SK-N-SH treated with all-trans-retinoic acid at 6 μM for 48 hours (cell line): ENCODE measurements at regions not wholly inside any gene's neighbourhood (a gene's known extent, or its start where the extent isn't known, plus 50 kb on each side); places are given as distances from the start of the nearest gene placed in this dataset.

Experiments
- ARNTL ChIP-seq: fragments of 450-650 bp; formaldehyde crosslinking; IDR thresholded peaks from 2 replicates; pipeline ENCODE4 v1.5.0; 2020; ENCODE audit warnings: low read depth, mild to moderate bottlenecking, moderate library complexity, borderline replicate concordance
- CSDC2 ChIP-seq: fragments of 250-450 bp; sonication (Bioruptor Pico); IDR thresholded peaks from 2 replicates; pipeline ENCODE4 v1.5.0; 2020; ENCODE audit warnings: mild to moderate bottlenecking, moderate library complexity
- PPARA ChIP-seq: fragments of 250-450 bp; sonication (Bioruptor Pico); IDR thresholded peaks from 2 replicates; pipeline ENCODE4 v1.5.0; 2020; ENCODE audit warnings: mild to moderate bottlenecking, borderline replicate concordance
- SNAI2 ChIP-seq: fragments of 250-450 bp; sonication (Bioruptor Pico); IDR thresholded peaks from 2 replicates; pipeline ENCODE4 v1.5.0; 2020; ENCODE audit warnings: mild to moderate bottlenecking, moderate library complexity
- TOX ChIP-seq: fragments of 250-450 bp; sonication (Bioruptor Pico); IDR thresholded peaks from 2 replicates; pipeline ENCODE4 v1.8.0; 2021; ENCODE audit warnings: mild to moderate bottlenecking, moderate library complexity, borderline replicate concordance
- ZFP30 ChIP-seq: fragments of 450-650 bp; formaldehyde crosslinking; IDR thresholded peaks from 2 replicates; pipeline ENCODE4 v1.5.0; 2022; ENCODE audit warnings: mild to moderate bottlenecking, moderate library complexity

- TF ChIP-seq PPARA (no peak), ARNTL (CRISPR knock-in tag) (no peak), TOX (CRISPR knock-in tag) (no peak), CSDC2 (CRISPR knock-in tag) (no peak), ZFP30 (no peak), SNAI2 (CRISPR knock-in tag) (no peak)
Measured at GRCh38 chr1:47513393-47513792, 75.5 kb downstream of the FOXD2 start.
